ENCODE measurements at regions not wholly inside any gene's neighbourhood (a gene's known extent, or its start where the extent isn't known, plus 50 kb on each side); places are given as distances from the start of the nearest gene placed in this dataset.
"Not testable (repeated sequence)": the region's sequence is repeated elsewhere in the genome, so short reads cannot be mapped to it uniquely, and the experiment has no call there.

- Histone ChIP-seq H3K27ac (no peak overlapping the region), H3K4me3 (replicated peaks in 1 of 3) (no peak overlapping the region), H3K9me3 (no peaks in the 10 kb centered on the region), H3K4me1 (peaks cover 0 to 3% of the 10 kb centered on the region in 2 donors), H3K27me3 (no peaks in the 10 kb centered on the region), H3K36me3 (no peaks in the 10 kb centered on the region)
- intact Hi-C loops (cut with DNase I), result no loop called here
- 71 to 91% methylated on average over 1 of the region's 1 CpG for WGBS, 2 donors
- DNase-seq, result no peak
- TF ChIP-seq, protein P1, sequence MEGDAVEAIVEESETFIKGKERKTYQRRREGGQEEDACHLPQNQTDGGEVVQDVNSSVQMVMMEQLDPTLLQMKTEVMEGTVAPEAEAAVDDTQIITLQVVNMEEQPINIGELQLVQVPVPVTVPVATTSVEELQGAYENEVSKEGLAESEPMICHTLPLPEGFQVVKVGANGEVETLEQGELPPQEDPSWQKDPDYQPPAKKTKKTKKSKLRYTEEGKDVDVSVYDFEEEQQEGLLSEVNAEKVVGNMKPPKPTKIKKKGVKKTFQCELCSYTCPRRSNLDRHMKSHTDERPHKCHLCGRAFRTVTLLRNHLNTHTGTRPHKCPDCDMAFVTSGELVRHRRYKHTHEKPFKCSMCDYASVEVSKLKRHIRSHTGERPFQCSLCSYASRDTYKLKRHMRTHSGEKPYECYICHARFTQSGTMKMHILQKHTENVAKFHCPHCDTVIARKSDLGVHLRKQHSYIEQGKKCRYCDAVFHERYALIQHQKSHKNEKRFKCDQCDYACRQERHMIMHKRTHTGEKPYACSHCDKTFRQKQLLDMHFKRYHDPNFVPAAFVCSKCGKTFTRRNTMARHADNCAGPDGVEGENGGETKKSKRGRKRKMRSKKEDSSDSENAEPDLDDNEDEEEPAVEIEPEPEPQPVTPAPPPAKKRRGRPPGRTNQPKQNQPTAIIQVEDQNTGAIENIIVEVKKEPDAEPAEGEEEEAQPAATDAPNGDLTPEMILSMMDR (IDR thresholded peaks at IDR 0.05), result no peak
- no peak for TF ChIP-seq POLR2A (IDR thresholded peaks at IDR 0.05)
Observed at GRCh38 chr4:52201715-52202114, 150.6 kb downstream of the SPATA18 start.

GRCh38 chr4:52202251-52202779 is 151.2 kb downstream of the SPATA18 start:
- DNase-seq, result no peak
- H3K36me3 ChIP-seq, result no peaks in the 10 kb centered on the region
- WGBS, 2 donors, result 26 to 47% methylated on average over 4 of the region's 4 CpGs
- no peak overlapping the region for H3K4me3 ChIP-seq (replicated peaks in 1 of 3)
- intact Hi-C loops (cut with DNase I), result no loop called here
- TF ChIP-seq, protein P1 (IDR thresholded peaks at IDR 0.05), result no peak
- H3K27me3 ChIP-seq, result no peaks in the 10 kb centered on the region
- no peak overlapping the region for H3K27ac ChIP-seq
- no peaks in the 10 kb centered on the region for H3K9me3 ChIP-seq
- H3K4me1 ChIP-seq, result peaks cover 0 to 3% of the 10 kb centered on the region in 2 donors

- no peak for DNase-seq
- intact Hi-C loops (cut with DNase I), result no loop called here
- Histone ChIP-seq H3K4me1 (peaks cover 0 to 3% of the 10 kb centered on the region in 2 donors), H3K9me3 (no peaks in the 10 kb centered on the region), H3K27me3 (no peaks in the 10 kb centered on the region), H3K27ac (no peak overlapping the region), H3K4me3 (replicated peaks in 1 of 3) (no peak overlapping the region), H3K36me3 (no peaks in the 10 kb centered on the region)
- no peak for TF ChIP-seq POLR2A (IDR thresholded peaks at IDR 0.05)
- TF ChIP-seq, protein P1 (IDR thresholded peaks at IDR 0.05), result no peak
- 67% methylated on average over 1 of the region's 1 CpG for WGBS, 2 donors
Observed at GRCh38 chr4:52202931-52203330, 151.8 kb downstream of the SPATA18 start.

GRCh38 chr4:52203351-52203750 is 152.2 kb downstream of the SPATA18 start:
- no peaks in the 10 kb centered on the region for H3K9me3 ChIP-seq
- H3K4me3 ChIP-seq (replicated peaks in 1 of 3), result no peak overlapping the region
- intact Hi-C loops (cut with DNase I), result no loop called here
- H3K27ac ChIP-seq, result no peak overlapping the region
- H3K4me1 ChIP-seq, result peaks cover 0 to 3% of the 10 kb centered on the region in 2 donors
- no peak for DNase-seq
- no peaks in the 10 kb centered on the region for H3K27me3 ChIP-seq
- no peaks in the 10 kb centered on the region for H3K36me3 ChIP-seq
- TF ChIP-seq, protein P1 (IDR thresholded peaks at IDR 0.05), result no peak
- TF ChIP-seq POLR2A (IDR thresholded peaks at IDR 0.05), result no peak
- 93% methylated on average over 1 of the region's 1 CpG for WGBS, 2 donors

DNA sequence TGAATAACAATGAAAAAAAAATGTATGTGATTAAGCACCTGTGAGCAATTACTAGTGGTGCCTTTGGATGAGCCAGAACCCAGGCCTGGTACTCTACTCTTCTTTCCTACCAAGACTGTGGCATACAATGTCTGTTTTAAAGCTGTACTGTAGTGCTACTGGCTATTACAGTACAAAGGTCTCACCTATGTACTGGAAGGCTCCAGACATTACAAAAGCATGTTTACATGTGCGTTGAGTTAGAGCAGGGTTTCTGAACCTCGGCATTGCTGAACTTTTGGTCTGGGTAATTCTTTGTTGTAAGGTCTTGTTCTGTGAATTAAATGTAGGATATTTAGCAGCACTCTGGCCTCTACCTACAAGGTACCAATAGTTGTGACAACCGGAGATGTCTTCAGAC is 153.8 kb downstream of the SPATA18 start:
- WGBS, 2 donors, result 94 to 96% methylated on average over 3 of the region's 3 CpGs
- H3K9me3 ChIP-seq, result no peaks in the 10 kb centered on the region
- H3K27ac ChIP-seq, result no peak overlapping the region
- peaks cover 0 to 3% of the 10 kb centered on the region in 2 donors for H3K4me1 ChIP-seq
- DNase-seq, result no peak
- H3K4me3 ChIP-seq (replicated peaks in 1 of 3), result no peak overlapping the region
- H3K27me3 ChIP-seq, result no peaks in the 10 kb centered on the region
- no peaks in the 10 kb centered on the region for H3K36me3 ChIP-seq
- TF ChIP-seq POLR2A (IDR thresholded peaks at IDR 0.05), result no peak
- TF ChIP-seq, protein P1 (IDR thresholded peaks at IDR 0.05), result no peak
- intact Hi-C loops (cut with DNase I), result no loop called here

GRCh38 chr4:52207146-52207545 is 156.0 kb downstream of the SPATA18 start:
- intact Hi-C loops (cut with DNase I); H3K4me1 ChIP-seq; H3K36me3 ChIP-seq; DNase-seq; H3K27me3 ChIP-seq; H3K4me3 ChIP-seq (replicated peaks in 1 of 3); H3K9me3 ChIP-seq; H3K27ac ChIP-seq: not testable (repeated sequence)
- 74 to 78% methylated on average over 4 of the region's 4 CpGs for WGBS, 2 donors

All from thyroid gland (tissue), 4 donors.